Keratinocyte (primary cell): ENCODE measurements at regions not wholly inside any gene's neighbourhood (a gene's known extent, or its start where the extent isn't known, plus 50 kb on each side); places are given as distances from the start of the nearest gene placed in this dataset.

ENCODE experiments used
- CTCF ChIP-seq, 3 experiments: IDR thresholded peaks in 1 of 3; conservative IDR thresholded peaks in 1 of 3; optimal IDR thresholded peaks in 1 of 3; 2 replicates in 2 of 3; 3 replicates in 1 of 3; pipeline versions ENCODE3 to v1.5.1; 2011; ENCODE audit warnings: low read length in 3 of 3, mild to moderate bottlenecking in 3 of 3, moderate library complexity in 2 of 3, control low read depth in 1 of 3, inconsistent platforms in 1 of 3; ENCODE audit not compliant: insufficient read depth in 2 of 3; ENCODE audit errors: extremely low read depth in 1 of 3
- EZH2 ChIP-seq: IDR thresholded peaks from one replicate; pipeline ENCODE4 v1.6.1; 2012; ENCODE audit warnings: inconsistent platforms, mild to moderate bottlenecking, low read length, moderate library complexity

- TF ChIP-seq CTCF (optimal IDR thresholded peaks at IDR 0.05 in 1 of 3, IDR thresholded peaks at IDR 0.05 in 1 of 3, conservative IDR thresholded peaks at IDR 0.05 in 1 of 3; ENCODE audit: extremely low read depth in 1 of 3, insufficient read depth in 2 of 3, low read length in 3 of 3) (no peak), EZH2 (no peak)
Measured at GRCh38 chr11:27200779-27201453, 160.3 kb downstream of the BBOX1 start.
